HG02943 (cell line): ENCODE measurements at regions not wholly inside any gene's neighbourhood (a gene's known extent, or its start where the extent isn't known, plus 50 kb on each side); places are given as distances from the start of the nearest gene placed in this dataset.
"Not testable (repeated sequence)": the region's sequence is repeated elsewhere in the genome, so short reads cannot be mapped to it uniquely, and the experiment has no call there.

Experiments used
- ATAC-seq: cut with Tn5 transposase; IDR thresholded peaks from one replicate; pipeline ENCODE4 v1.9.1; 2021; ENCODE audit warnings: mild to moderate bottlenecking, low read depth, moderate library complexity; ENCODE audit not compliant: unreplicated experiment

DNA sequence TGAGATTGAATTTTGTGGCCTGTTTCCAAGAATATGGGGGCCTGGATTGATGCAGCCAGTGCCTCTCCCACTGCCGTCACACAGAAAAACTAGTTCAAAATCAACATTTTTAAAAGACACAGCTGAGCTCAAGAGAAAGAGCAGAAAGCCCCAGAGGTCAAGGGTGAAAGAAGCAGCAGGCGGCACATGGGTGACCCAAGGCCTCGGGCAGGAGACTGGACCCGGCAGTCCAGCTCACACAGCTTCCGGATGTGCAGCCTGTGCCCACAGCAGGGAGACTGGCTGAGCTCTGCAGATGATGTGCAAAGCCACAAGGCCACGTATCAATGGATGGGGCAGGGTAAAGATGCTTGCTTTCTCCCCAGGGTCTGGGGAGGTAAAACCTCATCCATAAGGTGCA lies 50.4 kb upstream of the RNF32 start:
- no peak for ATAC-seq

DNA sequence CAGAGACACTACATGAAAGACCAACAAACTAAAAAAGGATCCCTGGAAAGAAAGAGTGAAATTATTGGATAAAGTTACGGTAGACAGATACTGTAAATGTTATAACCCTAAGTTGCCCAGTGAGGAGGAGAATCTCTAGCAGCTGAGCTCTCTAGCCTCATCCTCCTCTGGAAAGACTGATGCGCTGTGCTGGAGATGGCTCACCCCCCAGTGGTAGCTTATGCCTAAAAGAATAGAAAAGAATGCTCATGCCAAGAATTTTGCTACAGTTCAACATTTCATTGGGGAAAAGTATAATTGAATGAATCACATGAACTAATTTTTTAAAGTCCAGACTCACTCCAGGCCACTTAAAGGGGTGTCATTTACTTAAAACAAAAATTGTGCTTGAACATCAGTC lies 50.8 kb upstream of the RNF32 start:
- ATAC-seq, result no peak

GRCh38 chr7:156585926-156586325 lies 54.6 kb upstream of the RNF32 start:
- ATAC-seq, result no peak

DNA sequence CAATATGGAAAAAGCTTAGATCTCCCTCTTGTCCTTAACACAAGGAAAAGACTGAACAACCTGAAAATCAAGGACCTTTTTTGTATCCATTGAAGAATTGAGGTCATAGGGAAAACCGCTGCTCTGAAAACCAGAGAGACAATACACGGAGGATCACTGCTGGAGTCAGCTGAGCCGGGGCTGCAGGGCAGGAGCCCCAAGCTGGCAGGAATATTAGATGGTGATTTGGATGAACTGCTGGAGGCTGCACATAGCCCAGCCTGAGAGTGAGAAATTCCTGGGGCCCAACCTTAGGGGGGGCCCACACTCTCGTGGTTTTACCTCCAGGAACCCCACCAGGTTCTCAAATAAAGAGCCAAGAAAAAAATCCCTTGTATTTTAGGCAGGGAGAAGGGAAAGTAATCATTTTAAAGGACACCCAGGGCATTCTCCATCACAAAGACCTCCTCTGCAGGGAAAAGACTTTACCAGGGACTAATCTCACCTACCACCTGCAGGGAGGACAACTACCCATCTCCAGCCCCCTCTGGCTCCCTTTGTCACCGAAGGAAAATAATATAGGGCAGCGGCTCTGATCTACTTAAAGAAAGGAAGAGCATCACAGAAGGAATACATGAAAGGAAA lies 55.4 kb upstream of the RNF32 start:
- ATAC-seq, result no peak

GRCh38 chr7:156582591-156583123 lies 57.9 kb upstream of the RNF32 start:
- ATAC-seq, result no peak

- no peak for ATAC-seq
Observed at GRCh38 chr7:156580036-156580435, 60.5 kb upstream of the RNF32 start.

GRCh38 chr7:156579566-156579965 lies 61.0 kb upstream of the RNF32 start:
- ATAC-seq, result no peak

GRCh38 chr7:156578978-156579430 lies 61.6 kb upstream of the RNF32 start:
- no peak for ATAC-seq

DNA sequence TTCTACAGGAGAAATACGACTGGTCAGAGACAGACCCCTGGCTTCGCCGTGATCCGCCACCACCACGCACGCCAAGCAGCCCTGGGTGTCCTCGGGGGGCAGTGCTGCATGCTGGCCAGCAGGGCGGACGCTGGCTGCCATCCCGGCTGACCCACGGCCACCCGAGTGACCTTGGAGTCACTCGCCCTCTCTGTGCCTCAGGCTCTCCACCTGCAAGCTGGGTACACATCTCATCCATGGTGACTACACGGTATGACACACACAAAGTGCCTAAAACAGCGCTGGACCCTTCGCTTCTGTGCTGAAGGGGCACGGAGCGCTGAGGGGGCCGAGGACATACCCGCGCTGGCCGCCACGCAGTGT lies 62.0 kb upstream of the RNF32 start:
- no peak for ATAC-seq

DNA sequence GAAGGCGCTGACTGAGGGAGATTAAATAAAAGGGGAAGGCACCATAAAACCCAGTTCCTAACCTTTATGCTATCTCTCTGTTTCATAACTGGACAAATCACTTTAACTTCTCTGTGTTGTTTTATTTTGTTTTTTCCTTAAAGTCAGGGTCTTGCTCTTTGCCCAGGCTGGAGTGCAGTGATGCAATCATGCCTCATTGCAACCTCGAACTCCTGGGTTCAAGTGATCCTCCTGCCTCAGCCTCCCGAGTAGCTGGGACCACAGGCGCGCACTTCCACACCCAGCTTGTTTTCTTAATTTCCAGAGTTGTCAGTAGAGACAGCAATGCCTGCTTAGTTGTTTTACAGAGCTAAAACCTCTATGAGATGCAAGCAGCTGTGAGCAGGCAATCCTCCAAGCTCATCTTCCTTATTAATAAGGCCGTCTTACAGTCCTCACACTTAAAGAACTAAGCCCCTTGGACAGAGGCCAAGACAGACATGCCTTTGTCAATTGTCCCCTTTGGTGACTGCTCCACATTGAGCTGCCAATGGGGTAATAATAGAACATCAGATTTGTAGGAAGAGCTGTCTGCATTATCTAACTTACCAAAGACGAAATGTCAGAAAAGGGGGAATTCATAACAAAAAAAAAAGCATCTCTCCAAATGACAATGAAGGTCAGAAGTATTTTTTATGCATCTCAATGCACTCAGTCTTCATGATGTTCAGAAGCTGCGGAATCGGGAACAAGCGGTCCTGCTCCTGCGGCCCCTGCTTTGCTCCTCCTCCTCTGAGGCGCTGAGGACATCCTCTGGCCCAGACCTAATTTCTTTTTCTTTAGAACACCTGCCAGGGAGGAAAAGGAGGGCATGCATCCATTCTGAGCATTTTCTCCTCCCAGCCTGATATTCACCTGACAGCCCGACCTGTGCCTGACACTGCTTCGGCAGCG lies 62.7 kb upstream of the RNF32 start:
- no peak for ATAC-seq

DNA sequence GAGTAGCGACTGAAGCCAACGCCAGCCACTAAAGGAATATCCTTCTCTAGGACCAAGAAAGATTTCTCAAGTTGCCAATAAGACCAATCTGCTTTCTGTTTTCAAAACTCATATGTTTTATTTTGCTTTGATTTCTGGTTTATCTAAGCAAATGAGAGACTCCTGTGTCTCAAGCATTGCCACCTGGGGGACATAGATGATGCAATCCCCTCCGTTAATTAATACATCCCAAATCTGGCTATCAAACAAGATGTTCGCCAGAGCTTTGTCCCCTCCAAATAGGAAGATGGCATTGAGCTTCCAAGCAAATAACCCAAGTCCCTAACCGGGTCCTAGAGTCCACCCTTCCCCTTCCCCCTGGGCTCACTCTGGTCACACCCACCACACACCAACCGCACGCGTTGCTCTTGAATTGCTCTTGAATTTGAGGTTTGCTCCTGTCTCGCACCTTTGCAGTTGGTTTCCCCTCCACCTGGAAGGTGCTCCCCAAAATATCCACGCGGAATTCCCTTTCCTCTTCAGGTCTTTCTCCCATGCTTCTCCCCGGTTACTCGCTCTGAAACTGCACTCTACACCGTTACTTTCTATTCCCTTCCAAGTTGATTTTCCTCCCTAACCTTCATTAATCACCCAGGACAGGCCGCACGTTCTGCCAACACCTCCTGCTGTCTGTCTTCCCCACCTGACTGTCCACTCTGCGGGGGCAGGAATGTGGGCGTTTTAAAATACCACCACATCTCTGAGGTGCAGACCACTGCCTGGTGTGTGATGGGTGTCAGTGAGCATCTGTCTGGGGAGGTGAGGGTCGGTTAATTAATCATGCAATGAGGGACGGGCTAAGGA lies 64.1 kb upstream of the RNF32 start:
- no peak for ATAC-seq

DNA sequence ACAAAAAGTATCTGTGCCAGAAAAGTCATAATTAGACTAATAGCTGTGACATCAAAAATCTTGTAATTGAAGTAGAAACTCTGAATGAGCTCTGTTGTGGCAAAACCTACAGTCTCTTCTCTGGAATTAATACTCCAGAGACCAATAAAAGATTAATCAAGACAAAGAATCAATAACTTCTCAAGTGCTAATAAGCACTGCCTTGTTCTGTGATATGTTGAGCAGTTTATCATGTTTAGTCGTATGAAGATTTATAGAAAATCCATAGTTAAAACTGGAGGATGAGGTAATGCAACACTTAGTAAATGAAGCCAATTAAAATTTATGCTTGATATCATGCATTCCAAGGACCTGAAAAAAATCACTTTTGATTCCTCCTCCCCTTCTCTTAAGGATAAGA lies 72.3 kb upstream of the RNF32 start:
- no peak for ATAC-seq

GRCh38 chr7:156566812-156567549 lies 73.6 kb upstream of the RNF32 start:
- ATAC-seq, result no peak

DNA sequence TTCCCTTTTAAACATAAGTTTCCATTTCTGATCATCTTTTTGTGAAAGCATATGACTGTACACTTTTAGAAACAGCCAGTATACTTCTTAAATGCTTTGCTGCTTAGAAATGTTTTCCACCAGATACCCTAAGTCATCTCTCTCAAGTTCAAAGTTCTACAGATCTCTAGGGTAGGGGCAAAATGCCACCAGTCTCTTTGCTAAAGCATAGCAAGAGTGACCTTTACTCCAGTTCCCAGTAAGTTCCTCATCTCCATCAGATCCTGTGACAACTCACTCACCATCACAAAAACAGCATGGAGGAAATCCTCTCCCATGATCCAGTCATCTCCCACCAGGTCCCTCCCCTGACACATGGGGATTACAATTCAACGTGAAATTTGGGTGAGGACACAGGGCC lies 75.6 kb upstream of the RNF32 start:
- not testable (repeated sequence) for ATAC-seq

GRCh38 chr7:156560696-156561095 lies 79.9 kb upstream of the RNF32 start:
- ATAC-seq, result no peak

DNA sequence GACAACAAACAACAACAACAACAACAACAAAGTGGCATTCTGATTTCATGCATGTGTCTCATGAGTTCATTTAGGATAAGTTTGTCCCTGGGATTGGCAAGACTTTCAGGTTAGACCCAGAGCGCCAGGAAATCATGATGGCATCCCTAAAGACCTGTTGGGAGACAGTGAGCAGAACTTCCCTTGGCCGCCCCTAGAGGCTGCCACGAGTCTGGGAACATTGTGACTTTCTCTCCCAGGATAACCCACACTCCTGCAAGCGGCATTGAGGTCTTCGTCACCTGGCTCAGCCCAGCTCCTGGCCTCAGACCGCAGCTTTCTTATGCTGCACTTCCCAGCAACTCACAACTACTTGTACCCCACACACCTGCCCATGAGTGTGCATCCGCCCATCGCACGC lies 80.5 kb upstream of the RNF32 start:
- no peak for ATAC-seq

GRCh38 chr7:156559001-156559400 lies 81.6 kb upstream of the RNF32 start:
- ATAC-seq, result no peak

- ATAC-seq, result no peak
Observed at GRCh38 chr7:156558198-156558597, 82.4 kb upstream of the RNF32 start.

DNA sequence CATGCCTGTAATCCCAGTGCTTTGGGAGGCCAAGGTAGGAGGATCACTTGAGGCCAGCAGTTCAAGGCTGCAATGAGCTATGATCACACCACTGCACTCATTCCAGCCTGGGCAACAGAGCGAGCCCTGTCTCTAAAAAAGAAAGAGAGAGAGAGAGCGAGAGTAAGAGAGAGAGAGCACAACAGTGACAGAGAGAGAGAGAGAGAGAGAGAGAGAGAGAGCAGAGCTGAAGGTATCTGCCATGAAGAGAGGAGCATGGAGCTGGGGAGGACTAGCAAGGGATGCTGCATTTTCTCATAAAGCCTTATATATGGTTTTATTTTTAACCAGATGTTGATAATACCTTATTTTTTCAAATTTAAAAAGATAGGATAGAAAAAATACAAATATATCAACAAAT lies 84.5 kb upstream of the RNF32 start:
- no peak for ATAC-seq

DNA sequence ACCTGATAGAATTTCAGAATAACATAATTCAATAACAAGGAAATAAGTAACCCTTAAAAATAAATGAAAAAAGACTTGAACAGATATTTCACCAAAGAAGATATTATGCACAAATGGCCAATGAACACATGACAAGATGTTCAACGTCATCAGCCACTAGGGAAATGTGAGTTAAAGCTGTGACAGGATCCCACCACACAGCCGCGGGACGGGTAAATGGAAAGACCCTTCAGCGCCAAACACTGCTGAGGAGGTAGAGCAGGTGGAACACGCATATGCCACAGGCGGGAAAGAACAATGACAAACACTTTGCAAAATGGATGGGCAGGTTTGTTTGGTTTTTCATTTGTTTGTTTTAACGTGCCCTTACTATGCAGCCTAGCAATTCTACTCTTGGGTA lies 86.1 kb upstream of the RNF32 start:
- ATAC-seq, result no peak
